ENCODE measurements at regions not wholly inside any gene's neighbourhood (a gene's known extent, or its start where the extent isn't known, plus 50 kb on each side); places are given as distances from the start of the nearest gene placed in this dataset.
"Not testable (repeated sequence)": the region's sequence is repeated elsewhere in the genome, so short reads cannot be mapped to it uniquely, and the experiment has no call there.

GRCh38 chr5:40347981-40348725, 331.6 kb upstream of the PTGER4 start:
- no peak for DNase-seq (ENCODE audit: low read depth)

- DNase-seq (ENCODE audit: low read depth), result no peak
Measured at GRCh38 chr5:40346901-40347300, 332.8 kb upstream of the PTGER4 start.

GRCh38 chr5:40338434-40338833, 341.3 kb upstream of the PTGER4 start:
- not testable (repeated sequence) for DNase-seq (ENCODE audit: low read depth)

GRCh38 chr5:40334242-40334635, 345.5 kb upstream of the PTGER4 start:
- DNase-seq (ENCODE audit: low read depth), result no peak

GRCh38 chr5:40333459-40334241, 346.1 kb upstream of the PTGER4 start:
- DNase-seq (ENCODE audit: low read depth), result no peak

- no peak for DNase-seq (ENCODE audit: low read depth)
Measured at GRCh38 chr5:40332970-40333369, 346.7 kb upstream of the PTGER4 start.

- no peak for DNase-seq (ENCODE audit: low read depth)
Measured at GRCh38 chr5:40331616-40332015, 348.1 kb upstream of the PTGER4 start.

- no peak for DNase-seq (ENCODE audit: low read depth)
Measured at GRCh38 chr5:40321514-40321913, 358.2 kb upstream of the PTGER4 start.

GRCh38 chr5:40318395-40318794, 361.3 kb upstream of the PTGER4 start:
- DNase-seq (ENCODE audit: low read depth), result no peak

GRCh38 chr5:40317023-40317422, 362.7 kb upstream of the PTGER4 start:
- DNase-seq (ENCODE audit: low read depth), result no peak

- no peak for DNase-seq (ENCODE audit: low read depth)
Measured at GRCh38 chr5:40315126-40315525, 364.6 kb upstream of the PTGER4 start.

- no peak for DNase-seq (ENCODE audit: low read depth)
Measured at GRCh38 chr5:40314275-40314674, 365.4 kb upstream of the PTGER4 start.

GRCh38 chr5:40312205-40312604, 367.5 kb upstream of the PTGER4 start:
- no peak for DNase-seq (ENCODE audit: low read depth)

GRCh38 chr5:40309851-40310250, 369.9 kb upstream of the PTGER4 start:
- DNase-seq (ENCODE audit: low read depth), result no peak

GRCh38 chr5:40308867-40309266, 370.8 kb upstream of the PTGER4 start:
- no peak for DNase-seq (ENCODE audit: low read depth)

- DNase-seq (ENCODE audit: low read depth), result no peak
Measured at GRCh38 chr5:40307920-40308319, 371.8 kb upstream of the PTGER4 start.

GRCh38 chr5:40306869-40307487, 372.7 kb upstream of the PTGER4 start:
- DNase-seq (ENCODE audit: low read depth), result no peak

- no peak for DNase-seq (ENCODE audit: low read depth)
Measured at GRCh38 chr5:40292006-40292405, 387.7 kb upstream of the PTGER4 start.

GRCh38 chr5:40291338-40291737, 388.4 kb upstream of the PTGER4 start:
- no peak for DNase-seq (ENCODE audit: low read depth)

- no peak for DNase-seq (ENCODE audit: low read depth)
Measured at GRCh38 chr5:40288800-40289485, 390.8 kb upstream of the PTGER4 start.

- DNase-seq (ENCODE audit: low read depth), result no peak
Measured at GRCh38 chr5:40284863-40285262, 394.9 kb upstream of the PTGER4 start.

GRCh38 chr5:40278881-40279280, 400.8 kb upstream of the PTGER4 start:
- no peak for DNase-seq (ENCODE audit: low read depth)
